ENCODE measurements at regions not wholly inside any gene's neighbourhood (a gene's known extent, or its start where the extent isn't known, plus 50 kb on each side); places are given as distances from the start of the nearest gene placed in this dataset.

DNA sequence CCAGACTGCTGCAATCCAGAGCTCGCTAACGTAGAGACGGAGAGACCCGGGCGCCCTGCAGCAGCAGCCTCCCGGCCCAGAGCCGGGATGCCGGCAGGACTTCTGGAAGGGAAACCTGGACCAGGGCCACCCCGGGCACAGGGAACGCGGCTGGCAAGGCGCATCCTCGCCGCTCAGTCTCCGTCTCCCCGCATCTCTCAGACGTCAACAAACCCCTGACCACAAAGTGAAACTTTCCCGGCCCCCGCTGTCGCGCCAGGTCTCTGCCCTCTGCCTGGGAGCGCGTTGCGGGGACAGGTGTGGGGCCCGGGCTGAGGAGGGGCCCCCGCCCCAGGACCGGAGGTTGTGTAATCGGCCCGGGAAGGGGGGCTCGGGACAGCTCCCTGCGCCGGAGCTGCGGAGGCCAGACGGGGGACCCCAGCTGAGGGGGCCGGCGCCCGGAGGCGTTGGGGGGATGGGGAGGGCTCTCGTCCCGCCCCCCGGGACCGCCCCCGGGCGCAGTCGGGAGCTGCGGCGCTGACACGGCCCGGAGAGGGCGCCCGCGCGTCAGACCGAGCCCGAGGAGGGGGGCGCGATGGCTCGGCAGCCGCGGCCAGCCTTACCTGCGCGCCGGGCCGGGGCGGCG lies 116.6 kb upstream of the HIVEP3 start (continued):
- TF ChIP-seq TCF7L2 (IDR thresholded peaks at IDR 0.05; ENCODE audit: borderline replicate concordance, extremely low read depth, insufficient read depth, insufficient read length) (no peak), EZH2phosphoT487 (IDR thresholded peaks at IDR 0.05; ENCODE audit: borderline replicate concordance) (no peak), ELF1 (IDR thresholded peaks at IDR 0.05; ENCODE audit: borderline replicate concordance, low read depth) (no peak)

DNA sequence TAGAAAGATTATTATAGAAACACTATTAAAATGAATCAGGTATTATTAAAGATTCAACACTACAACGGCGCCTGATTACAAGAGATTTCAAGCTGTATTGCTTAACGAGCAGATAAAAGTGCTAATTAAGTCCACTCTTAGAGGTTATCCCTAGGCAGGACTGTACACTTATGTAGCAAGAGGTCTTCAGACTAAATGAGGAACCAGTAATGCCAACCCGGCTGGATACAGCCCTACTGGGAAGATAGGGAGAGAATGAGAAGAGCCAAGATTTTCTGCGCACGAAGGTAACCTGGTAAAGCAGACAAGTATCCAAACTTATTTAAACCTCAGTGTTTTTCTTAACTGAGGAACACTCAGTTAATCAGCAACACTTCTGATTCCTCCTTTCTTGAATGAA lies 115.7 kb upstream of the HIVEP3 start:
- DNase-seq (ENCODE audit: low read depth, low spot score) (no peak), ATAC-seq (no peak)
- no peaks in the 10 kb centered on the region for H4K20me1 ChIP-seq (ENCODE audit: insufficient read depth)
- RAD21 ChIA-PET (ENCODE audit: low non-redundant PET in 1 of 2, low total read pairs in 2 of 2, uncharacterized antibody in 2 of 2, unreplicated experiment in 2 of 2): no interaction called here
- no peaks in the 10 kb centered on the region for H3K36me3 ChIP-seq (ENCODE audit: control insufficient read depth in 1 of 2, insufficient read depth in 2 of 2, low read length in 2 of 2)
- H3K9me3 ChIP-seq (ENCODE audit: control insufficient read depth in 1 of 2, insufficient read depth in 1 of 2, low read depth in 1 of 2, low read length in 2 of 2): no peaks in the 10 kb centered on the region
- peak overlapping the region; percentile 72 to 81 for H3K4me3 ChIP-seq (replicated peaks in 1 of 2; ENCODE audit: low read depth in 1 of 2, low read length in 2 of 2)
- intact Hi-C loops (cut with micrococcal nuclease): loop anchor here (10.0 kb wide), 1 partner anchor 460 kb away; no protein-coding TSS in a partner anchor
- peak overlapping the region; percentile 81 for H3K4me2 ChIP-seq (ENCODE audit: low read length)
- CTCF ChIA-PET: no interaction called here
- H3K9me2 ChIP-seq (ENCODE audit: insufficient read depth): no peaks in the 10 kb centered on the region
- no peaks in the 10 kb centered on the region for H3K27me3 ChIP-seq (ENCODE audit: insufficient read depth, low read length)
- BruUV-seq (replicated peaks): no TSS peak
- H3K79me2 ChIP-seq (ENCODE audit: insufficient read depth, low read length): no peaks in the 10 kb centered on the region
- POLR2A ChIA-PET: no interaction called here
- H2AFZ ChIP-seq (ENCODE audit: low read depth, low read length, poor library complexity, severe bottlenecking): no peak overlapping the region
- H3K4me1 ChIP-seq (ENCODE audit: control insufficient read depth in 1 of 2, insufficient read depth in 2 of 2, low read length in 2 of 2): peaks cover 10 to 20% of the 10 kb centered on the region in 2 experiments; a peak in 3 of 4 replicates
- H3K27ac ChIP-seq (ENCODE audit: low read depth, low read length): no peak overlapping the region
- H3K9ac ChIP-seq (ENCODE audit: low read length): no peak overlapping the region
- no peak for TF ChIP-seq SIN3A (IDR thresholded peaks at IDR 0.05; ENCODE audit: low read depth)
- no peak for TF ChIP-seq SRF (IDR thresholded peaks at IDR 0.05; ENCODE audit: low read depth)
- TF ChIP-seq, protein P1, sequence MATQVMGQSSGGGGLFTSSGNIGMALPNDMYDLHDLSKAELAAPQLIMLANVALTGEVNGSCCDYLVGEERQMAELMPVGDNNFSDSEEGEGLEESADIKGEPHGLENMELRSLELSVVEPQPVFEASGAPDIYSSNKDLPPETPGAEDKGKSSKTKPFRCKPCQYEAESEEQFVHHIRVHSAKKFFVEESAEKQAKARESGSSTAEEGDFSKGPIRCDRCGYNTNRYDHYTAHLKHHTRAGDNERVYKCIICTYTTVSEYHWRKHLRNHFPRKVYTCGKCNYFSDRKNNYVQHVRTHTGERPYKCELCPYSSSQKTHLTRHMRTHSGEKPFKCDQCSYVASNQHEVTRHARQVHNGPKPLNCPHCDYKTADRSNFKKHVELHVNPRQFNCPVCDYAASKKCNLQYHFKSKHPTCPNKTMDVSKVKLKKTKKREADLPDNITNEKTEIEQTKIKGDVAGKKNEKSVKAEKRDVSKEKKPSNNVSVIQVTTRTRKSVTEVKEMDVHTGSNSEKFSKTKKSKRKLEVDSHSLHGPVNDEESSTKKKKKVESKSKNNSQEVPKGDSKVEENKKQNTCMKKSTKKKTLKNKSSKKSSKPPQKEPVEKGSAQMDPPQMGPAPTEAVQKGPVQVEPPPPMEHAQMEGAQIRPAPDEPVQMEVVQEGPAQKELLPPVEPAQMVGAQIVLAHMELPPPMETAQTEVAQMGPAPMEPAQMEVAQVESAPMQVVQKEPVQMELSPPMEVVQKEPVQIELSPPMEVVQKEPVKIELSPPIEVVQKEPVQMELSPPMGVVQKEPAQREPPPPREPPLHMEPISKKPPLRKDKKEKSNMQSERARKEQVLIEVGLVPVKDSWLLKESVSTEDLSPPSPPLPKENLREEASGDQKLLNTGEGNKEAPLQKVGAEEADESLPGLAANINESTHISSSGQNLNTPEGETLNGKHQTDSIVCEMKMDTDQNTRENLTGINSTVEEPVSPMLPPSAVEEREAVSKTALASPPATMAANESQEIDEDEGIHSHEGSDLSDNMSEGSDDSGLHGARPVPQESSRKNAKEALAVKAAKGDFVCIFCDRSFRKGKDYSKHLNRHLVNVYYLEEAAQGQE (IDR thresholded peaks at IDR 0.05; ENCODE audit: low read depth): no peak
- no peak for TF ChIP-seq CBX3 (IDR thresholded peaks at IDR 0.05; ENCODE audit: low read depth)
- TF ChIP-seq, protein P2, sequence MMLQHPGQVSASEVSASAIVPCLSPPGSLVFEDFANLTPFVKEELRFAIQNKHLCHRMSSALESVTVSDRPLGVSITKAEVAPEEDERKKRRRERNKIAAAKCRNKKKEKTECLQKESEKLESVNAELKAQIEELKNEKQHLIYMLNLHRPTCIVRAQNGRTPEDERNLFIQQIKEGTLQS (IDR thresholded peaks at IDR 0.05): no peak
- TF ChIP-seq JUND (IDR thresholded peaks at IDR 0.05): no peak
- no peak for TF ChIP-seq POLR2AphosphoS5 (IDR thresholded peaks at IDR 0.05; ENCODE audit: low read depth, low read length)
- no peak for TF ChIP-seq SP1 (IDR thresholded peaks at IDR 0.05; ENCODE audit: low read depth)
